Motor neuron (in vitro differentiated cells): ENCODE measurements at regions not wholly inside any gene's neighbourhood (a gene's known extent, or its start where the extent isn't known, plus 50 kb on each side); places are given as distances from the start of the nearest gene placed in this dataset.

Experiments used
- ATAC-seq, 8 experiments: fragments of 200-7000 bp; cut with Tn5 transposase; replicated peaks in 6 of 8; 2 replicates each; pipeline ENCODE4 v1.8.0; 2021; ENCODE audit warnings: mild to moderate bottlenecking in 8 of 8, moderate library complexity in 8 of 8
- H3K27ac ChIP-seq, 2 donors: fragments of 250-450 bp; sonication (Bioruptor Pico); 2 replicates each; pipeline ENCODE4 v1.9.0; 2021; ENCODE audit warnings: antibody characterized with exemption in 2 of 2, mild to moderate bottlenecking in 2 of 2, moderate library complexity in 1 of 2
- H3K4me1 ChIP-seq, 2 donors: fragments of 250-450 bp; sonication (Bioruptor Pico); replicated peaks in 1 of 2; 2 replicates each; pipeline ENCODE4 v1.6.1; 2021; ENCODE audit warnings: antibody characterized with exemption in 2 of 2, mild to moderate bottlenecking in 2 of 2, moderate library complexity in 1 of 2
- H3K4me3 ChIP-seq, 5 donors: fragments of 250-450 bp; sonication (Bioruptor Pico); 2 replicates each; pipeline ENCODE4 v1.9.0; 2021; ENCODE audit warnings: antibody characterized with exemption in 5 of 5, mild to moderate bottlenecking in 5 of 5, moderate library complexity in 4 of 5
- WGBS, 10 experiments: fragments of 450-650 bp; shearing (Covaris generic); methylation state at CpG; one replicate each; pipeline ENCODE4 v1.0.0; 2022; 5-methylcytosine and 5-hydroxymethylcytosine counted together
- in situ Hi-C, 9 experiments: fragments of 400-800 bp; cut with MboI; loops; one replicate each; pipeline ENCODE4 v1.15.0; 2021; ENCODE audit warnings: low sequenced_read_pairs in 9 of 9, low pct_unique_long_range_greater_than_20kb in 2 of 9; ENCODE audit not compliant: unreplicated experiment in 9 of 9

DNA sequence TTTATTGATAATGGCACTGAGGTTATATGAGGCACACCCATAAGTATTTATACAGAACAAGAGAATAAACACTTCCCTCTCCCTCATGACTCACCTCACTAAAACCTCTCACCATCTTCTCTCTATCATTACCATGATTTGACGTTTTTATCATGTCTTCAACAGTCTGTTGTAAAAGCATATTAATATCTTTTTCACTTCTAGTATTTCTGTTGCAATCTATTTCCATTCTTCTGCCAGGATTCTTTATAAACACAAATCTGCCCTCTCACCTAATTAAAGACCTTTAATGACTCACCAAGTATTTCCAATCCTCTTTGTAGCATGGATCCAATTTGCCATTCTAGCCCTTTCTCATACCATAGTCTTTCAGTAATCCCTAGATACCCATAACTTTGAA is 527.7 kb downstream of the SLC16A7 start:
- WGBS, 10 experiments, result 10 to 75% (median 60%) methylated on average over 1 of the region's 1 CpG; no CpG with 5 or more reads in 1 of the 10 experiments
- peak in 5 of 8 experiments; percentile 29 to 91 (median 70) for ATAC-seq
- no peaks in the 10 kb centered on the region for H3K4me1 ChIP-seq
- no peak overlapping the region for H3K4me3 ChIP-seq
- H3K27ac ChIP-seq, result no peak overlapping the region
- in situ Hi-C loops, result loop anchor here in 1 of 9 experiments (25.0 kb wide), 1 partner anchor 364 kb away; no protein-coding TSS in a partner anchor

GRCh38 chr12:60137513-60137912 is 541.7 kb downstream of the SLC16A7 start:
- no peak for ATAC-seq
- 0 to 100% (median 60%) methylated on average over 1 of the region's 1 CpG; no CpG with 5 or more reads in 2 of the 10 experiments for WGBS, 10 experiments
- in situ Hi-C loops, result no loop called here
- Histone ChIP-seq H3K27ac (no peak overlapping the region), H3K4me1 (no peaks in the 10 kb centered on the region), H3K4me3 (no peak overlapping the region)

DNA sequence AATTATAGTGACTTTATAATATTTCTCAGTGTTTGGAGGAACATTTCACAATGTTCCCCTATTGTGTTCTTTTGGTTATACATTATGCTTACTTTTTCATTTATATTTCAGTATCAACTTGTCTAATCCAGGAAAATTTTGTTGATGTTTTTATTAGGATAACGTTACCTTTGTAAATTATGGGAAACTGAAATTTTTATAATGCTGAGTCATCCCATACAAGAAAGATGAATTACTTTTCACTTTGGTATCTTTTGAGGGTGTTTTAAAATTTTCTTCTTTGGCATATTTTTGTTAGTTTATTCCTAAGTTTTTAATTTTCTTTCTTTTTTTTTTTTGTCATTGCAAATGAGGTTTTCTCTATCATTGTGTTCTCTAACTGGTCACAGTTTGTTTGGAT is 542.7 kb downstream of the SLC16A7 start:
- WGBS, 10 experiments, result 21 to 100% (median 83%) methylated on average over 1 of the region's 1 CpG; no CpG with 5 or more reads in 1 of the 10 experiments
- no peak overlapping the region for H3K27ac ChIP-seq
- in situ Hi-C loops, result no loop called here
- no peak overlapping the region for H3K4me3 ChIP-seq
- no peak for ATAC-seq
- no peaks in the 10 kb centered on the region for H3K4me1 ChIP-seq

GRCh38 chr12:60144395-60144794 is 548.6 kb downstream of the SLC16A7 start:
- in situ Hi-C loops, result no loop called here
- no peak for ATAC-seq
- H3K4me1 ChIP-seq, result no peaks in the 10 kb centered on the region
- no peak overlapping the region for H3K27ac ChIP-seq
- no peak overlapping the region for H3K4me3 ChIP-seq
- WGBS, 10 experiments, result 44 to 100% (median 100%) methylated on average over 1 of the region's 1 CpG; no CpG with 5 or more reads in 2 of the 10 experiments

DNA sequence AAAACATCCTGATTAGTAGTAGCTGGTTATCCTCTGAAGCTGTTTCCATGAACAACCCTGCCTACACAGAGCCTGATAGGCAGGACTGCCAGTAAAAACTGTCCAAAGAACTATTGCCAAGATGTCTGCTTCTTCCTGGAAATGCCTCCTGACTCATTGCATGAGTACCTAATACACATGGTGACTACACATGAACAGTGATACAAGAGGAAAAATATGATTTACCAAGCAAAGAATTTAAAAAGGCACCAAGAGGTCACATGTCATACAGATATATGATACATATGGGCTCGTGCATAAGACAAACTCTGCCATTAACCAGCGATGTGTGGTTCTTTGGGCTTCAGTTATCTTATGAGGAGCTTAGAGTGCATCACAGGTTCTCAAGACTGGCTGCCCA is 552.3 kb downstream of the SLC16A7 start:
- Histone ChIP-seq H3K4me3 (no peak overlapping the region), H3K4me1 (no peaks in the 10 kb centered on the region), H3K27ac (no peak overlapping the region)
- 13 to 100% (median 71%) methylated on average over 1 to 2 of the region's 2 CpGs; no CpG with 5 or more reads in 4 of the 10 experiments for WGBS, 10 experiments
- peak in 7 of 8 experiments; percentile 36 to 99 (median 53) for ATAC-seq
- in situ Hi-C loops, result no loop called here

DNA sequence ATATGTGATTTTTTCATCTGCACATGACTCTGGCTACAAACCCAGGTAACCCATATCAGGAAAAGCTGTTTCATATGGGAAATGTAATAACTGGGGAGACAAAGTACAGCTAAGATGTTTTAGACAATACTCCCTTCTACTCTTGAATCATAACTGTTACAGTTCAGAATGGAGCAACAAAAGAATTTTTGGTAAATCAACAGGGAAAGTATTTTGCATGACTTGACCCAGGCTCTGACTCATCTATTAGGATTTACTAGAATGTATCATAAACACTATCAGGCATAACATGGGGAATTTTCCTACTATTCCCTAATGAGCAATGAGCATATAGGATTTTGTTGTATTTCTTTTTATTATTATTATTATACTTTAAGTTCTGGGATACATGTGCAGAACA is 553.0 kb downstream of the SLC16A7 start:
- H3K27ac ChIP-seq, result no peak overlapping the region
- H3K4me1 ChIP-seq, result no peaks in the 10 kb centered on the region
- in situ Hi-C loops, result no loop called here
- no peak overlapping the region for H3K4me3 ChIP-seq
- peak in 2 of 8 experiments; percentile 70 to 74 for ATAC-seq

DNA sequence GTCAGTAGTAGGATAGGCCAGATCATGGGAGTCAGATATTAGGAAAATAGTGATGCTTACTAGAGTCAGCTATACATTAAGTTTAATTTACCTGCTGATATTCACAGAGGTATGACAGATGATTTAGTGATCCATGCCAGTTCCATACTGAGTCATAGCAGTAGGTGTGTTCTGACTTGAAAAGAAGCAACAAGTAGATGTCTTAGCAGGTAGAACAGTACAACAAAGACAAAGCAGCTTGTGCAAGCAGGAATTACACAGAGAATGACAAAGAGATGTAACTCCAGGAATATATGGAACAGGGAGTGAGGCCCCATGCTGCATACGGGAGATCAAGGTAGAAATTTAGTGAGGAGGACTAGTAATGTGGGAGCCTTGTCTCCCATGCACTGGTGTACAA is 556.9 kb downstream of the SLC16A7 start:
- H3K4me1 ChIP-seq, result peaks cover 0 to 3% of the 10 kb centered on the region in 2 donors
- in situ Hi-C loops, result no loop called here
- H3K27ac ChIP-seq, result no peak overlapping the region
- H3K4me3 ChIP-seq, result no peak overlapping the region
- 57 to 100% (median 79%) methylated on average over 1 of the region's 1 CpG; no CpG with 5 or more reads in 4 of the 10 experiments for WGBS, 10 experiments
- ATAC-seq, result no peak

DNA sequence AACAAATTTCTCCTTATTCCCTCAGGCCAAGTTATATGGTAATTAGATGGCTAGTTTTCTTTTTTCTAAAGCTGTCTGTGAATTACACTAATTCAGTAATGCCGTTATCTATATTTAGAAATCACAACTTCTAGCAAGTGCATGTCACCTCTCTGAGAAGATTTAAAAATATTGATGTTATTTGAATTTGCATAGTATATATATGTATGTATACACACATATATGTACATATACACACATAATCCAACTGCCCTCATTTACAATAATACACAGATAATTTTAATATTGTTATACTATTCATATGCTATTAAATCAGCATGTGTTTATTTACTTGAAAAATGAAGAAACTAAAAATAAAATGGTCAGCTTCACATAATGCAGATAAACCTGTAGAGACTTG is 563.9 kb downstream of the SLC16A7 start:
- in situ Hi-C loops, result no loop called here
- Histone ChIP-seq H3K4me1 (peaks cover 0 to 5% of the 10 kb centered on the region in 2 donors), H3K27ac (no peak overlapping the region), H3K4me3 (no peak overlapping the region)
- ATAC-seq, result peak in 2 of 8 experiments; percentile 20 to 97
- 0 to 100% (median 100%) methylated on average over 1 of the region's 1 CpG; no CpG with 5 or more reads in 2 of the 10 experiments for WGBS, 10 experiments

DNA sequence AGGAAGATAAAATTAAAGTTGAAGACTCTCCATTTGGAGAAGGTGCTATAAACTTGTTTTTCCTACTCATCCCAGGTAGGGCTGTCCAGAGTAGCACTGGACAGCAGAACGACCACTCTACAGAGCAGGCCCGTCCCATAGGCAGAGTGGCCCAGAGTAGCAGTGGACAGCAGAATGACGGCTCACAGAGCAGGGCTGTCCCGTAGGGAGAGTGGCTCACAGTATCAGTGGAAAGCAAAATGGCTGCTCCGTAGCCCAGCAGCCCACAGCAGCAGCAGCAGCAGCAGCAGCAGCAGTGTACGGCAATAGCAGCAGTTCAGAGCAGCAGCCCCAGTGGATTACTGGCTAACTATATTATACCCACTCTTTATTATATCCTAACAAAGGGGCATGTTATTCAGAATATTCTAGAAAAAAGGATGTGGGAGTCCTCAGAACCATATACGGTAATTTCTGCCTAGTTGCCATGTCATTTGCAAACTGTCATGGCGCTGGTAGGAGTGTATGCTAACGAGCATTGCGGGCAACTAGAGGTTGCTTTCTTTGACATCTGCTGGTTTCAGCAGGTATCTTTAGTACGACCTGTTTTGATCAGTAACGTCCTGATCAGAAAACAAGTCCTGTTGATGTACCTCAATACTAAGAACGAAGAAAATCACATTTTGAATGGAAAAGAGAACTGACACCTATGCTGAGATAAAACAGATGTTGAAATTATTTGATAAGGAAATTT is 567.3 kb downstream of the SLC16A7 start:
- 60 to 100% (median 91%) methylated on average over 1 to 11 of the region's 13 CpGs for WGBS, 10 experiments
- in situ Hi-C loops, result no loop called here
- ATAC-seq, result peak in 2 of 8 experiments; percentile 30 to 33
- no peak overlapping the region for H3K27ac ChIP-seq
- no peak overlapping the region for H3K4me3 ChIP-seq
- peaks cover 0 to 5% of the 10 kb centered on the region in 2 donors for H3K4me1 ChIP-seq

DNA sequence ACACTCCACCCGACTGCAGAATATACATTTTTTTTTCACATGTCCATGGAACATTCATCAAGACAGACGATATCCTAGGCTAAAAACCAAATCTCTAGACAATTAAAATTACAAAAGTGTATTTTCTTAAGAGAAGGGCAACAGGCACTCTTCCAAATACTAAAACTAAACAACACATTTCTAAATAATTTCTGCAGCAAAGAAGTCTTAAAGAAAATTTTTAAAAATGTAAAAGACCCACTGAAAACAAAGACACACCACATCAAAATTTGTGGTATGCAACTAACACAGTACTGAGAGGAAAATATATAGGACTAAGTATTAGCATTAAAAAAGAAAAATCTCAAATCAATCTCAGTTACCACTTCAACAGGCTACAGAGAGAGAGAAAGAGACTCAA is 570.0 kb downstream of the SLC16A7 start:
- in situ Hi-C loops, result no loop called here

GRCh38 chr12:60168441-60168840 is 572.6 kb downstream of the SLC16A7 start:
- 84 to 100% (median 97%) methylated on average over 2 to 5 of the region's 5 CpGs for WGBS, 10 experiments
- in situ Hi-C loops, result no loop called here
- Histone ChIP-seq H3K27ac (no peak overlapping the region), H3K4me3 (no peak overlapping the region), H3K4me1 (peaks cover 0 to 17% of the 10 kb centered on the region in 2 donors)
- ATAC-seq, result no peak

More for the DNA sequence above, 570.0 kb downstream of the SLC16A7 start:
- H3K27ac ChIP-seq, result no peak overlapping the region
- 18 to 100% (median 58%) methylated on average over 1 to 2 of the region's 2 CpGs; no CpG with 5 or more reads in 1 of the 10 experiments for WGBS, 10 experiments
- no peak for ATAC-seq
- no peak overlapping the region for H3K4me3 ChIP-seq
- no peaks in the 10 kb centered on the region for H3K4me1 ChIP-seq

DNA sequence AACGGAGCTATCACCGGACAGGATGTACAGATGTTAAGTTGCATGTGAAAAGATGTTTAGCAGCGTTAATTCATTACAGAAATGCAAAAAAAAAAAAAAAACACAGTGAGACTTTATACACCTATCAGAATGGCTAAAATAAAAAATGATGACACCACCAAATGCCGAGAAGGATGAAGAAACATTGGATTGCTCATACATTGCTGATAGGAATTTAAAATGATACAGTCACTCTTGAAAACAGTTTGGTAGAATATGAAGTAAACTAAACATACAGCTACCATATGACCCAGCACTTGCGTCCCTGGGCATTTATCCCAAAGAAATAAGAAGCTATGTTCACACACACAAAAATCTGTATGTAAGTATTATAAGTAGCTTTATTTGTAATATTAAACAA is 574.1 kb downstream of the SLC16A7 start:
- Histone ChIP-seq H3K4me3 (no peak overlapping the region), H3K27ac (no peak overlapping the region), H3K4me1 (peaks cover 0 to 23% of the 10 kb centered on the region in 2 donors)
- 84 to 98% (median 93%) methylated on average over 2 to 5 of the region's 5 CpGs for WGBS, 10 experiments
- no peak for ATAC-seq
- in situ Hi-C loops, result no loop called here

DNA sequence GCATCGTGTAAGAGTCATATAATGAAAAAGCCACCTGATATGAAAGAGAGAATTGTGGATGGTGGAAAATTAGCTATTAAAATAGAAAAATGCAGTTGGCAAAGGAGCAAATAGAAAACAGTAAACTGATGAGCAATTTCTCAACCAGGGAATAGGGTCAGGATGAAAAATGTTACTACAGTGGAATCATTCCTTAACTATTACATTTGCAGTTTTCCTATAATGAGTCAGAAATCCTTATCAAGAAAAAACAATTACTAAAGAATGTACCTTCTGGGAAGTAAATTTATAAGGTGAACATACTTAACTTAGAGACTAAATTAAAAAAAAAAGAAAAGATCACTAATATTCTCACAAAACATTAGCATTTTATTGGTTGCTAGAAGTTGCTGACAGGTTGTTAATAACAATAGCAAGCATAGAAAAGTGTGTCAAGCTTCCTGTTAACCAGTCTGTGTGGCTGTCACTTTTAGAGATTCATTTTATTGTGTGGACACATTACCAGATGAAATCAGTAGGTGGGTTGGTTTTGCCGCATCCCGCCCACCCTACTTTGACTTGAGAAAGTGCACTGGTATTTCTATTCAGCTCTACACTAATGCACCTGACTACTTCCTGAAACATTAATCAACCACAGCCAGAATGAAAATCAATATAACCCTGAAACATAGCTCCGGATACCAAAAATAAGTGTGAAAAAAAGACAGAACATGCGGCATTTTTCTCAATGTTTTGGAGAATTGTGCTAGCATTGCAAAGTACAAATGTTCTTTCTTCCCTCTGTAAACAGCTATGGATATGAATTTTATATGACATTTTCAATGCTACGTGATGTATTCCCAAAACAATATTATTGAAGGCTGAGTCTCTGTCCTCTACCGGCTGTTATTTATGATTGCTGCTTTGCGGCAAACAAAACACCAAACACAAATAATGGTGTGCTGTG is 576.7 kb downstream of the SLC16A7 start:
- in situ Hi-C loops, result no loop called here
- H3K4me1 ChIP-seq, result peaks cover 0 to 25% of the 10 kb centered on the region in 2 donors
- 46 to 80% (median 62%) methylated on average over 3 to 8 of the region's 8 CpGs; no CpG with 5 or more reads in 2 of the 10 experiments for WGBS, 10 experiments
- ATAC-seq, result peak in 5 of 8 experiments; percentile 36 to 82 (median 76)
- no peak overlapping the region for H3K4me3 ChIP-seq
- H3K27ac ChIP-seq, result no peak overlapping the region
